Activated T-cell treated with anti-CD3 and anti-CD28 coated beads, Interleukin-2, amount 50 U/mL, for 72 hours (primary cell): ENCODE measurements at regions not wholly inside any gene's neighbourhood (a gene's known extent, or its start where the extent isn't known, plus 50 kb on each side); places are given as distances from the start of the nearest gene placed in this dataset.

Source experiments
- ATAC-seq, 2 donors: fragments of 150-1000 bp; cut with Tn5 transposase; replicated peaks in 1 of 2; 2 replicates each; pipeline ENCODE4 v1.10.0; 2021; ENCODE audit warnings: moderate library complexity in 2 of 2, mild to moderate bottlenecking in 1 of 2
- DNase-seq, 2 donors: peaks; one replicate each; pipeline ENCODE4 v3.0.0; 2021 to 2022; ENCODE audit warnings: mixed read lengths in 1 of 2
- H3K27ac Mint-ChIP-seq: one replicate; pipeline ENCODE4 v1.8.0; 2022; ENCODE audit warnings: mild to moderate bottlenecking, moderate library complexity, mixed read lengths
- H3K27me3 Mint-ChIP-seq: one replicate; pipeline ENCODE4 v1.8.0; 2022; ENCODE audit warnings: low read depth, mixed read lengths
- H3K36me3 Mint-ChIP-seq, 2 donors: one replicate each; pipeline ENCODE4 v1.8.0; 2022; ENCODE audit warnings: mixed read lengths in 2 of 2, mild to moderate bottlenecking in 1 of 2; ENCODE audit not compliant: insufficient read depth in 2 of 2
- H3K4me1 Mint-ChIP-seq: one replicate; pipeline ENCODE4 v1.8.0; 2022; ENCODE audit warnings: low read depth, mixed read lengths
- H3K4me3 Mint-ChIP-seq, 2 donors: one replicate each; pipeline ENCODE4 v1.8.0; 2022; ENCODE audit warnings: mild to moderate bottlenecking in 2 of 2, mixed read lengths in 2 of 2, moderate library complexity in 2 of 2
- H3K9me3 Mint-ChIP-seq, 2 donors: one replicate each; pipeline ENCODE4 v1.8.0; 2022; ENCODE audit warnings: mixed read lengths in 2 of 2

GRCh38 chr15:97446138-97446537 lies 514.4 kb upstream of the ARRDC4 start:
- Mint-ChIP-seq H3K9me3 (peaks cover 2 to 12% of the 10 kb centered on the region in 2 donors), H3K36me3 (no peaks in the 10 kb centered on the region), H3K27ac (no peak overlapping the region)

GRCh38 chr15:97456521-97457202 lies 503.8 kb upstream of the ARRDC4 start:
- Mint-ChIP-seq H3K9me3 (no peaks in the 10 kb centered on the region), H3K36me3 (no peaks in the 10 kb centered on the region), H3K27me3 (no peaks in the 10 kb centered on the region), H3K27ac (no peak overlapping the region), H3K4me3 (no peak overlapping the region), H3K4me1 (no peaks in the 10 kb centered on the region)
- ATAC-seq, result no peak
- no peak for DNase-seq

More at GRCh38 chr15:97446138-97446537, 514.4 kb upstream of the ARRDC4 start:
- H3K4me1 Mint-ChIP-seq, result no peaks in the 10 kb centered on the region
- DNase-seq (no peak), ATAC-seq (no peak)
- no peak overlapping the region for H3K4me3 Mint-ChIP-seq
- H3K27me3 Mint-ChIP-seq, result no peaks in the 10 kb centered on the region

DNA sequence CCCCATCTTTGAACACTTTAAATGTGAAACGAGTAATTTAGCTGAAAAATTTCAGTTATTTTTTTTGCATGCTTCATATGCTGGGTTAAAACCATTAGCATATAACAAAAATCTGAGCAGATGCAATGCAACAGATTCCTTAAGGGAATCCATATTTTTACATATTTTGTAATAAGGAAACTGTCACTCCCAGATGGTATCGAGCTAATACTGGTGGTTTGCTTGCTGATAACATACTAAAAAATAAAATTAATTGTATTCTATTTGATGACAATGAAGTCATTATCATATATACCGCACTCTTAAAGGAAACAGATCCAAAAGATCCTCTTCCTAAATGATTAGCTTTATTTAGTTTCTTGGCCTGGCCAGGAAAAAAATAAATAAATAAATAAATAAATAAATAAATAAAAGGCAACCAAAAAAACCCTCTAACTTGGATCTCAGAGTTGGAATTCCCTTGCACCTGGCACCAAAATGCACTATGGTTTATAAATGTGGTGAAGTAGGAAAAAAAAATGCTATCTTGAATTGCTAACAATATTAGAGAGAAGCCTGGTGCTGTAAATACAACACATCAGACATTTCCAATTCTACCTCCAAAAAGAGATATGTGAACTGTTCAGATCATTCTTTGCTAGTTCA lies 503.2 kb upstream of the ARRDC4 start:
- DNase-seq (no peak), ATAC-seq (no peak)
- H3K27me3 Mint-ChIP-seq, result no peaks in the 10 kb centered on the region
- H3K4me3 Mint-ChIP-seq, result no peak overlapping the region
- no peaks in the 10 kb centered on the region for H3K4me1 Mint-ChIP-seq
- no peak overlapping the region for H3K27ac Mint-ChIP-seq
- no peaks in the 10 kb centered on the region for H3K36me3 Mint-ChIP-seq
- H3K9me3 Mint-ChIP-seq, result no peaks in the 10 kb centered on the region

GRCh38 chr15:97459771-97460170 lies 500.7 kb upstream of the ARRDC4 start:
- no peaks in the 10 kb centered on the region for H3K36me3 Mint-ChIP-seq
- no peak for ATAC-seq
- H3K9me3 Mint-ChIP-seq, result no peaks in the 10 kb centered on the region
- no peaks in the 10 kb centered on the region for H3K4me1 Mint-ChIP-seq
- H3K4me3 Mint-ChIP-seq, result no peak overlapping the region
- H3K27me3 Mint-ChIP-seq, result no peaks in the 10 kb centered on the region
- H3K27ac Mint-ChIP-seq, result no peak overlapping the region
- DNase-seq, result no peak

DNA sequence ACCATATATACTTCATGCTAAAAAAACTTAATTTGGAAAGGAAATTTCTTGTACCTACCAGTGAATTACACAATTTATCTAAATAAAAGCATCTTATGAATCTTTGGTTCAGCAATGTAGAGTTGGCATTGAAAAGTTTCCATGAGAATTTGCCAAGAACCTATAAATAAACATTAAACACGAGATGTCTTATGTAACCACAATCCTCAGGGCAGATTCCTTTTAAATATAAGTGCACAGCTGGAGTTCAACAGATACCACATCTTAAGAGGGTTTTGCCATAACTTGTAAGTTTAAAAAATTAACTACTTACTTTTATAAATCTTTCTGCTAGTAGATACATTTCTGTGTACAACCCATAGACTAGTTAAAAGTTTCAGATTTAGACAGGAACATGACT lies 499.3 kb upstream of the ARRDC4 start:
- Mint-ChIP-seq H3K27me3 (no peaks in the 10 kb centered on the region), H3K9me3 (peaks cover 0 to 2% of the 10 kb centered on the region in 2 donors), H3K4me3 (no peak overlapping the region), H3K4me1 (no peaks in the 10 kb centered on the region), H3K36me3 (no peaks in the 10 kb centered on the region), H3K27ac (no peak overlapping the region)
- no peak for DNase-seq
- ATAC-seq, result no peak

- no peak overlapping the region for H3K4me3 Mint-ChIP-seq
- ATAC-seq (no peak), DNase-seq (no peak)
- no peaks in the 10 kb centered on the region for H3K4me1 Mint-ChIP-seq
- H3K36me3 Mint-ChIP-seq, result no peaks in the 10 kb centered on the region
- H3K27ac Mint-ChIP-seq, result no peak overlapping the region
- H3K27me3 Mint-ChIP-seq, result no peaks in the 10 kb centered on the region
- peaks cover 0 to 2% of the 10 kb centered on the region in 2 donors for H3K9me3 Mint-ChIP-seq
Observed at GRCh38 chr15:97463696-97464095, 496.8 kb upstream of the ARRDC4 start.

DNA sequence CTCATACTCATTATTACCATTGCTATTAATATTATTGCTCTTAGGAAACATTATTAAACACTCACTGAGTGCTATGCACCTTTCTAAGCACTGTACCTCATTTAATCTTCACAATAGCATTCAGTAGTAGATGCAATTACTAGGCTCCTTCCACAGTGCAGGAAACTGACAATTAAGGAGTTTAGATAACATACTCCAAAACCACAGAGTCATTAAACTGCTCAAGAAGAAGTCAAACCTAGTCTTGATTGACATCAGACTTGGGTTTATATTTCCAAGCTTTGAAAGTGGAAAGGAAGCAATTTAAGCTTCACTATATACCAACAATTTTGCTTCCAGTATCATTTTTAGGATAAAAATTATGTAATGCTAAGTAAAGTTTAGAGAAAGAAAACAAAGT lies 490.1 kb upstream of the ARRDC4 start:
- ATAC-seq (no peak), DNase-seq (no peak)
- Mint-ChIP-seq H3K4me1 (no peaks in the 10 kb centered on the region), H3K27me3 (no peaks in the 10 kb centered on the region), H3K36me3 (no peaks in the 10 kb centered on the region), H3K27ac (no peak overlapping the region), H3K9me3 (peaks cover 4 to 7% of the 10 kb centered on the region in 2 donors), H3K4me3 (no peak overlapping the region)

- no peaks in the 10 kb centered on the region for H3K4me1 Mint-ChIP-seq
- DNase-seq (no peak), ATAC-seq (no peak)
- H3K27ac Mint-ChIP-seq, result no peak overlapping the region
- no peaks in the 10 kb centered on the region for H3K36me3 Mint-ChIP-seq
- no peaks in the 10 kb centered on the region for H3K27me3 Mint-ChIP-seq
- H3K4me3 Mint-ChIP-seq, result no peak overlapping the region
- H3K9me3 Mint-ChIP-seq, result peaks cover 6 to 7% of the 10 kb centered on the region in 2 donors
Observed at GRCh38 chr15:97473627-97474026, 486.9 kb upstream of the ARRDC4 start.

- H3K27me3 Mint-ChIP-seq, result no peaks in the 10 kb centered on the region
- peaks cover 2 to 5% of the 10 kb centered on the region in 2 donors for H3K9me3 Mint-ChIP-seq
- no peaks in the 10 kb centered on the region for H3K36me3 Mint-ChIP-seq
- no peak for ATAC-seq
- H3K4me1 Mint-ChIP-seq, result no peaks in the 10 kb centered on the region
- no peak for DNase-seq
- no peak overlapping the region for H3K27ac Mint-ChIP-seq
- no peak overlapping the region for H3K4me3 Mint-ChIP-seq
Observed at GRCh38 chr15:97479957-97480356, 480.5 kb upstream of the ARRDC4 start.

DNA sequence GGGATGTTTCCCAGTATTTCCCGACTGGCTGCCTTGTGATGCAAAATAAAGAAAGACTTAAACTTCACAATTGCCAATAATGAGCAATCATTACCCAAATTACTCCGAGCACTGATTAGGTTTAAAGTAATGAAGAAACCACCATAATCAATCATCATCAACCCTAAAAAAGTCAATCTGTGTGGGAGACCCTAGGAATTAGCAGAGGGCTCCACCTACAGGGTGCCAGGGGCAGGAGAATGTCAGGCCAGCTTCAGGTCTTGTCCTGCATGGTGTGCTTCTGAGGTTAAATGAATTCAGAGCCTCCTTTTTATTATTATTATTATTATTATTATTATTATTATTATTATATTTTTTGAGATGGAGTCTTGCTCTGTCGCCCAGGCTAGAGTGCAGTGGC lies 478.0 kb upstream of the ARRDC4 start:
- Mint-ChIP-seq H3K27ac (no peak overlapping the region), H3K4me3 (no peak overlapping the region), H3K4me1 (no peaks in the 10 kb centered on the region), H3K36me3 (no peaks in the 10 kb centered on the region), H3K9me3 (peaks cover 0 to 7% of the 10 kb centered on the region in 2 donors), H3K27me3 (no peaks in the 10 kb centered on the region)
- no peak for DNase-seq
- no peak for ATAC-seq

DNA sequence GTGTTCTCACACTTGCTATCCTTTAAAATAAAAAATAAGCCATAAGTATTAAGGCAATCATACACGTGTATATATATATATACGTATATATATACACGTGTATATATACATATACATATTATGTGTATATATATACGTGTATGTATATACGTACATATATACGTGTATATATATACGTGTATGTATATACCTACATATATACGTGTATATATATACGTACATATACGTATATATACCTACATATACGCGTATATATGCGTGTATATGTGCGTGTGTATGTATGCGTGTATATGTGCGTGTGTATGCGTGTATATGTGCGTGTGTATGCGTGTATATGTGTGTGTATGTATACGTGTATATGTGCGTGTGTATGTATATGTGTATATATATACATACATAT lies 477.3 kb upstream of the ARRDC4 start:
- no peaks in the 10 kb centered on the region for H3K36me3 Mint-ChIP-seq
- H3K9me3 Mint-ChIP-seq, result peaks cover 0 to 7% of the 10 kb centered on the region in 2 donors

DNA sequence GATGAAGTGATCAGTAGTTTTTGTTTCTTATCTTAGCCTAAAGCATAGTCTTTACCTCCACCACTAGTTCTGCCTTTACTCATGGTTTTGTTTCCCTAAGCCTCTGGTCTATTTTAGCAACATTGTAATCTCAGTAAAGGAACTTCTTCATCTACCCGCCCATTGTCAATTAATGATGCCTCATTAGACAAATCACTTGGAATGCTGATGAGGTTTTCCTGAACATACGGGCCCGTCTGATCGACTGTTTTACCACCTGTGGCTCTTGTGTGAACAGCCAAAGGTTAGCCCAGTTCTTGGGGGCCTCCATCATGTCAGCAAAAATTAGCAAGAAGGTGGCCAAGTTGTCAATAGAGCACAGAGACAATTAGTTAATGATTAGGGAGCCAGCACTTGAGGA lies 470.1 kb upstream of the ARRDC4 start:
- peaks cover 0 to 6% of the 10 kb centered on the region in 2 donors for H3K9me3 Mint-ChIP-seq
- H3K27ac Mint-ChIP-seq, result no peak overlapping the region
- no peak for ATAC-seq

More for the DNA sequence above, 477.3 kb upstream of the ARRDC4 start:
- Mint-ChIP-seq H3K27me3 (no peaks in the 10 kb centered on the region), H3K4me1 (no peaks in the 10 kb centered on the region), H3K27ac (no peak overlapping the region), H3K4me3 (no peak overlapping the region)
- DNase-seq (no peak), ATAC-seq (no peak)

GRCh38 chr15:97501291-97501690 lies 459.2 kb upstream of the ARRDC4 start:
- Mint-ChIP-seq H3K4me3 (no peak overlapping the region), H3K27me3 (no peaks in the 10 kb centered on the region), H3K4me1 (no peaks in the 10 kb centered on the region), H3K9me3 (peaks cover 6 to 11% of the 10 kb centered on the region in 2 donors), H3K36me3 (no peaks in the 10 kb centered on the region), H3K27ac (no peak overlapping the region)
- DNase-seq (no peak), ATAC-seq (no peak)

More for the DNA sequence above, 470.1 kb upstream of the ARRDC4 start:
- Mint-ChIP-seq H3K27me3 (no peaks in the 10 kb centered on the region), H3K36me3 (no peaks in the 10 kb centered on the region), H3K4me1 (no peaks in the 10 kb centered on the region), H3K4me3 (no peak overlapping the region)
- DNase-seq, result no peak

DNA sequence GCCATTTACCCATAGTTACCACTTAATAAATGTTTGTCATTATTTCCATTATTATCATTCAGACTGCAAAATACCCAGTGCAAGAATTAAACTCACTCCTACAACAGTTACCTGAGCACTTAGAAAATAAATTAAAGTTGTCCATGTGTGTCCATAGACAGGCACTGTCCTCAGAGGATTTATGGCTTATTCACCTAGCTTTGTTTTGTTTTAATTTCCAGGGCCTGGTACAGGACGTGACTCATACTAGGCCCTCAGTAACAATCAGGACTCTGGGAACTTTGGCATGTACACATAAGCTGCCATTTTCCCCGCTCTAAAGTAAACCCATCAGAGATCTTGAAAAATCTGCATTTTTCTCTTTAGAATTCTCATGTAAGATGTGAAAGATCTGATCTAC lies 458.5 kb upstream of the ARRDC4 start:
- ATAC-seq (no peak), DNase-seq (no peak)
- peaks cover 6 to 11% of the 10 kb centered on the region in 2 donors for H3K9me3 Mint-ChIP-seq
- H3K36me3 Mint-ChIP-seq, result no peaks in the 10 kb centered on the region
- H3K27me3 Mint-ChIP-seq, result no peaks in the 10 kb centered on the region
- no peak overlapping the region for H3K4me3 Mint-ChIP-seq
- no peak overlapping the region for H3K27ac Mint-ChIP-seq
- no peaks in the 10 kb centered on the region for H3K4me1 Mint-ChIP-seq
